ENCODE measurements at regions not wholly inside any gene's neighbourhood (a gene's known extent, or its start where the extent isn't known, plus 50 kb on each side); places are given as distances from the start of the nearest gene placed in this dataset.

DNA sequence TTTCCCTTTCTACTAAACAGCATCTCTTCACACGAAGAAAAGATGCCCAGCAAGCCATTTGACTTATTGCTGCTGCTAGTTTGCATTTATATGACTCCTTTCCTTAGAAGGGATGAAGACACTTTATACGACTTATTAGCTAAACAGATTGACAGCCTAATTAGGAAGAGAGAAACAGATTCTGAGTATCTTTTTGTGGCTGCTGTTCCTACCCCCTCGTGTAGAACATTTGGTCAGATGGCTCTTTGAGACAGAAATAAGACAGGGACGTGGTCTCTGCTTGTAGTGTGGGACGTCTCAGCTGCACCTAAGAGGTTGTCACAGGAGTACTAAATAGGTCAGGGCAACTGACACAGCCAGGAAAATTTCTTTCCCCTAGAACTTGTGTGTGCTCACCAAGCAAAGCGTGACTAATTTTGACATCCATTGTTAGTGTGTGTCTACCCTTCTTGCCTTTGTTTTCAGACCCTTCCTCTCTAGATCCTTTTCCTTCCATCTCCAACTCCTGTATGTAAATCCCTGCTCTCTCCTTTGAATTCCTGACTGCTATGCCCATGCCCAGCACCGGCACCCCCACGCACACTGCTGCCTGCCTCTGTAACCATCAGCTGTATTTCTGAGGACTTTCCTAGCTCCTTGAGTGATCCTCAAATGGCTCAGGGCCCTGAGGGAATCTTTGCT lies 83.2 kb downstream of the DAD1 start:
- TF ChIP-seq POLR2A (IDR thresholded peaks at IDR 0.05): no peak
- TF ChIP-seq, protein P1, sequence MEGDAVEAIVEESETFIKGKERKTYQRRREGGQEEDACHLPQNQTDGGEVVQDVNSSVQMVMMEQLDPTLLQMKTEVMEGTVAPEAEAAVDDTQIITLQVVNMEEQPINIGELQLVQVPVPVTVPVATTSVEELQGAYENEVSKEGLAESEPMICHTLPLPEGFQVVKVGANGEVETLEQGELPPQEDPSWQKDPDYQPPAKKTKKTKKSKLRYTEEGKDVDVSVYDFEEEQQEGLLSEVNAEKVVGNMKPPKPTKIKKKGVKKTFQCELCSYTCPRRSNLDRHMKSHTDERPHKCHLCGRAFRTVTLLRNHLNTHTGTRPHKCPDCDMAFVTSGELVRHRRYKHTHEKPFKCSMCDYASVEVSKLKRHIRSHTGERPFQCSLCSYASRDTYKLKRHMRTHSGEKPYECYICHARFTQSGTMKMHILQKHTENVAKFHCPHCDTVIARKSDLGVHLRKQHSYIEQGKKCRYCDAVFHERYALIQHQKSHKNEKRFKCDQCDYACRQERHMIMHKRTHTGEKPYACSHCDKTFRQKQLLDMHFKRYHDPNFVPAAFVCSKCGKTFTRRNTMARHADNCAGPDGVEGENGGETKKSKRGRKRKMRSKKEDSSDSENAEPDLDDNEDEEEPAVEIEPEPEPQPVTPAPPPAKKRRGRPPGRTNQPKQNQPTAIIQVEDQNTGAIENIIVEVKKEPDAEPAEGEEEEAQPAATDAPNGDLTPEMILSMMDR (IDR thresholded peaks at IDR 0.05 in 4 of 5, conservative IDR thresholded peaks at IDR 0.05 in 1 of 5): no peak
